Neuronal stem cell (in vitro differentiated cells): ENCODE measurements at regions not wholly inside any gene's neighbourhood (a gene's known extent, or its start where the extent isn't known, plus 50 kb on each side); places are given as distances from the start of the nearest gene placed in this dataset.

Experiments
- DNase-seq: peaks from one replicate; pipeline ENCODE4 v3.0.0-alpha.2; 2013; ENCODE audit warnings: low spot score
- H2AFZ ChIP-seq: one replicate; pipeline ENCODE4 v1.6.1; 2013; ENCODE audit warnings: mild to moderate bottlenecking, low read length, inconsistent platforms
- H2AK5ac ChIP-seq: 2 replicates; pipeline ENCODE4 v1.6.1; 2013; ENCODE audit warnings: low read depth, mild to moderate bottlenecking, inconsistent platforms, low read length, moderate library complexity, mixed read lengths
- H2BK120ac ChIP-seq: 2 replicates; pipeline ENCODE4 v1.6.1; 2013; ENCODE audit warnings: low read depth, mild to moderate bottlenecking, inconsistent platforms, low read length, moderate library complexity, mixed read lengths
- H2BK12ac ChIP-seq: one replicate; pipeline ENCODE4 v1.6.1; 2013; ENCODE audit warnings: low read length, inconsistent platforms
- H2BK15ac ChIP-seq: 2 replicates; pipeline ENCODE4 v1.6.1; 2013; ENCODE audit warnings: mild to moderate bottlenecking, low read length, inconsistent platforms, mixed read lengths
- H2BK5ac ChIP-seq: one replicate; pipeline ENCODE4 v1.6.1; 2013; ENCODE audit warnings: inconsistent platforms, mild to moderate bottlenecking, low read length, moderate library complexity
- H3K14ac ChIP-seq: one replicate; pipeline ENCODE4 v1.6.1; 2013; ENCODE audit warnings: low read length, inconsistent platforms
- H3K18ac ChIP-seq: 2 replicates; pipeline ENCODE4 v1.6.1; 2013; ENCODE audit warnings: low read length, inconsistent platforms
- H3K23ac ChIP-seq: 2 replicates; pipeline ENCODE4 v1.6.1; 2013; ENCODE audit warnings: low read depth, mild to moderate bottlenecking, mixed read lengths, low read length, inconsistent platforms; ENCODE audit not compliant: poor library complexity
- H3K27ac ChIP-seq: replicated peaks from 3 replicates; pipeline ENCODE4 v1.5.1; 2013; ENCODE audit warnings: low read length, inconsistent platforms
- H3K27me3 ChIP-seq, 3 experiments: 2 replicates each; pipeline ENCODE4 v1.6.1; 2013; ENCODE audit warnings: low read length in 3 of 3, mild to moderate bottlenecking in 2 of 3, inconsistent platforms in 1 of 3, low read depth in 1 of 3, mixed read lengths in 1 of 3, moderate library complexity in 1 of 3; ENCODE audit not compliant: control insufficient read depth in 3 of 3, insufficient read depth in 3 of 3
- H3K36me3 ChIP-seq, 2 donors: replicated peaks in 1 of 2; 2 replicates each; pipeline ENCODE4 v1.6.1; 2013; ENCODE audit warnings: low read length in 2 of 2; ENCODE audit not compliant: control insufficient read depth in 2 of 2, insufficient read depth in 2 of 2
- H3K4ac ChIP-seq: 2 replicates; pipeline ENCODE4 v1.6.1; 2013; ENCODE audit warnings: inconsistent platforms, mild to moderate bottlenecking, low read length, moderate library complexity
- H3K4me1 ChIP-seq, 2 donors: 1 replicate in 1 of 2; 2 replicates in 1 of 2; pipeline ENCODE4 v1.6.1; 2013; ENCODE audit warnings: low read length in 2 of 2, low read depth in 1 of 2; ENCODE audit not compliant: control insufficient read depth in 2 of 2, insufficient read depth in 1 of 2
- H3K4me2 ChIP-seq: one replicate; pipeline ENCODE4 v1.6.1; 2013; ENCODE audit warnings: mild to moderate bottlenecking, low read length, inconsistent platforms; ENCODE audit not compliant: insufficient read depth, poor library complexity, severe bottlenecking
- H3K4me3 ChIP-seq, 2 donors: 2 replicates each; pipeline ENCODE4 v1.5.1; 2013; ENCODE audit warnings: low read length in 2 of 2, mild to moderate bottlenecking in 2 of 2, inconsistent platforms in 1 of 2, moderate library complexity in 1 of 2
- H3K79me1 ChIP-seq: one replicate; pipeline ENCODE4 v1.6.1; 2013; ENCODE audit warnings: low read depth, mild to moderate bottlenecking, inconsistent platforms, low read length, moderate library complexity
- H3K9ac ChIP-seq: one replicate; pipeline ENCODE4 v1.6.1; 2013; ENCODE audit warnings: mild to moderate bottlenecking, low read depth, low read length, inconsistent platforms; ENCODE audit not compliant: poor library complexity
- H3K9me3 ChIP-seq, 2 donors: replicated peaks in 1 of 2; 2 replicates each; pipeline versions ENCODE3 to v1.6.1; 2013; ENCODE audit warnings: low read length in 2 of 2, mild to moderate bottlenecking in 2 of 2, inconsistent platforms in 1 of 2, low read depth in 1 of 2, mixed read lengths in 1 of 2, moderate library complexity in 1 of 2; ENCODE audit not compliant: control insufficient read depth in 2 of 2, insufficient read depth in 1 of 2
- H4K8ac ChIP-seq: one replicate; pipeline ENCODE4 v1.6.1; 2013; ENCODE audit warnings: low read depth, mild to moderate bottlenecking, inconsistent platforms, low read length, moderate library complexity
- H4K91ac ChIP-seq: one replicate; pipeline ENCODE4 v1.6.1; 2013; ENCODE audit warnings: low read length, low read depth, mild to moderate bottlenecking, inconsistent platforms; ENCODE audit not compliant: poor library complexity
- WGBS, 2 donors: extraction: QIAGEN DNeasy Blood & Tissue Kit; methylation state at CpG; one replicate each; pipeline ENCODE4 v1.1.7; 2013; ENCODE audit warnings: missing lambda C conversion rate in 2 of 2, mixed read lengths in 1 of 2; ENCODE audit not compliant: insufficient read length in 2 of 2, insufficient replicate concordance in 1 of 2; ENCODE audit errors: extremely low coverage in 2 of 2; 5-methylcytosine and 5-hydroxymethylcytosine counted together

GRCh38 chr14:29108908-29109307 is 342.3 kb downstream of the FOXG1 start:
- H3K27ac ChIP-seq = no peak overlapping the region
- no peak overlapping the region for H2BK5ac ChIP-seq
- no peaks in the 10 kb centered on the region for H3K4me1 ChIP-seq
- no peak overlapping the region for H2AFZ ChIP-seq
- no CpG with 5 or more reads among the region's 1 CpG for whole genome bisulfite sequencing, 2 donors
- no peak overlapping the region for H3K4ac ChIP-seq
- no peak overlapping the region for H3K4me3 ChIP-seq
- no peak overlapping the region for H3K18ac ChIP-seq
- H3K14ac ChIP-seq = no peak overlapping the region
- no peak overlapping the region for H3K23ac ChIP-seq
- H2BK12ac ChIP-seq = no peak overlapping the region
- no peak overlapping the region for H3K9ac ChIP-seq
- H3K4me2 ChIP-seq = no peak overlapping the region
- H4K8ac ChIP-seq = no peak overlapping the region
- no peak overlapping the region for H2BK15ac ChIP-seq
- DNase-seq = no peak
- H3K9me3 ChIP-seq = peaks cover 0 to 2% of the 10 kb centered on the region in 2 donors
- H3K27me3 ChIP-seq = no peaks in the 10 kb centered on the region
- H4K91ac ChIP-seq = no peak overlapping the region
- H2BK120ac ChIP-seq = no peak overlapping the region
- no peak overlapping the region for H2AK5ac ChIP-seq
- no peaks in the 10 kb centered on the region for H3K36me3 ChIP-seq
- H3K79me1 ChIP-seq = no peaks in the 10 kb centered on the region

GRCh38 chr14:29109589-29109988 is 343.0 kb downstream of the FOXG1 start:
- no peak overlapping the region for H2AK5ac ChIP-seq
- DNase-seq = no peak
- H3K9me3 ChIP-seq = peaks cover 0 to 2% of the 10 kb centered on the region in 2 donors
- no peak overlapping the region for H3K23ac ChIP-seq
- no peak overlapping the region for H2BK120ac ChIP-seq
- no peak overlapping the region for H4K8ac ChIP-seq
- H2BK12ac ChIP-seq = no peak overlapping the region
- no peak overlapping the region for H3K14ac ChIP-seq
- H3K36me3 ChIP-seq = no peaks in the 10 kb centered on the region
- no peak overlapping the region for H3K4me3 ChIP-seq
- H2BK15ac ChIP-seq = no peak overlapping the region
- H3K4ac ChIP-seq = no peak overlapping the region
- no peak overlapping the region for H4K91ac ChIP-seq
- H3K27me3 ChIP-seq = no peaks in the 10 kb centered on the region
- no peak overlapping the region for H2AFZ ChIP-seq
- WGBS, 2 donors = no CpG with 5 or more reads among the region's 1 CpG
- no peak overlapping the region for H3K18ac ChIP-seq
- no peak overlapping the region for H3K27ac ChIP-seq
- no peak overlapping the region for H2BK5ac ChIP-seq
- no peak overlapping the region for H3K9ac ChIP-seq
- H3K4me2 ChIP-seq = no peak overlapping the region
- no peaks in the 10 kb centered on the region for H3K4me1 ChIP-seq
- H3K79me1 ChIP-seq = no peaks in the 10 kb centered on the region

- no peak overlapping the region for H3K18ac ChIP-seq
- H3K36me3 ChIP-seq = no peaks in the 10 kb centered on the region
- H3K4me1 ChIP-seq = no peaks in the 10 kb centered on the region
- no peak overlapping the region for H2BK120ac ChIP-seq
- H3K9me3 ChIP-seq = peaks cover 0 to 2% of the 10 kb centered on the region in 2 donors
- no peaks in the 10 kb centered on the region for H3K27me3 ChIP-seq
- H3K4ac ChIP-seq = no peak overlapping the region
- no CpG with 5 or more reads among the region's 3 CpGs for WGBS, 2 donors
- no peak for DNase-seq
- no peak overlapping the region for H4K8ac ChIP-seq
- H3K14ac ChIP-seq = no peak overlapping the region
- H3K79me1 ChIP-seq = no peaks in the 10 kb centered on the region
- H3K9ac ChIP-seq = no peak overlapping the region
- H3K4me3 ChIP-seq = no peak overlapping the region
- H2AK5ac ChIP-seq = no peak overlapping the region
- H2BK15ac ChIP-seq = no peak overlapping the region
- H2BK12ac ChIP-seq = no peak overlapping the region
- no peak overlapping the region for H2AFZ ChIP-seq
- no peak overlapping the region for H3K27ac ChIP-seq
- no peak overlapping the region for H4K91ac ChIP-seq
- no peak overlapping the region for H3K23ac ChIP-seq
- H2BK5ac ChIP-seq = no peak overlapping the region
- H3K4me2 ChIP-seq = no peak overlapping the region
Observed at GRCh38 chr14:29111554-29111953, 345.0 kb downstream of the FOXG1 start.

DNA sequence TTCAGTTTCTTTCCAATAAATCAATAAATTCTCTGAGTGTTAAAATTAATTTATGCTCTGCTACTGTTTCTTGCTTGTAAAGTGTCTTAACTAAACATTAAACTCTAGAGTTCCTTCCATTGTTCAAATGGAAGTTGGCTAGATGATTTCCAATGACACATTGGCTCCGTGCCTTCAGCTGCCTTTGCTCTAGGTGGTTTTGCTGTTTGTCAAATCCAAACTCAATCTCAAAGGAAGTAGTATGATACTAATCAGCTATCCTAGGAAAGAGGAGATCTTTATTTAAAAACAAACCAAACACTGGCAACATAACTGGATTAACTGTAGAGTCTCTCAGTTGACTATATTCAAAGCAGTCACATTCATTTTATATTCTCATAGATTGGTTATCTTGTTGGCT is 356.4 kb downstream of the FOXG1 start:
- no peak overlapping the region for H3K14ac ChIP-seq
- no peaks in the 10 kb centered on the region for H3K27me3 ChIP-seq
- DNase-seq = no peak
- no peak overlapping the region for H3K4me3 ChIP-seq
- H3K79me1 ChIP-seq = no peaks in the 10 kb centered on the region
- no peak overlapping the region for H2BK120ac ChIP-seq
- H2AFZ ChIP-seq = no peak overlapping the region
- no peaks in the 10 kb centered on the region for H3K9me3 ChIP-seq
- H4K91ac ChIP-seq = no peak overlapping the region
- H2BK15ac ChIP-seq = no peak overlapping the region
- WGBS, 2 donors = no CpG with 5 or more reads among the region's 1 CpG
- H2AK5ac ChIP-seq = no peak overlapping the region
- H2BK12ac ChIP-seq = no peak overlapping the region
- no peak overlapping the region for H3K4ac ChIP-seq
- H3K4me2 ChIP-seq = no peak overlapping the region
- no peak overlapping the region for H3K9ac ChIP-seq
- no peak overlapping the region for H2BK5ac ChIP-seq
- H3K27ac ChIP-seq = no peak overlapping the region
- H3K4me1 ChIP-seq = no peaks in the 10 kb centered on the region
- no peak overlapping the region for H4K8ac ChIP-seq
- H3K23ac ChIP-seq = no peak overlapping the region
- no peaks in the 10 kb centered on the region for H3K36me3 ChIP-seq
- H3K18ac ChIP-seq = no peak overlapping the region
